Vagina (tissue), 2 donors: ENCODE measurements at regions not wholly inside any gene's neighbourhood (a gene's known extent, or its start where the extent isn't known, plus 50 kb on each side); places are given as distances from the start of the nearest gene placed in this dataset.

Source experiments
- DNase-seq, 2 donors: peaks; one replicate each; pipeline ENCODE4 v3.0.0-alpha.2; 2017; ENCODE audit errors: extremely low spot score in 2 of 2
- H3K27ac ChIP-seq: fragments of 200-600 bp; sonication (generic); one replicate; pipeline ENCODE4 v1.5.1; 2019
- H3K27me3 ChIP-seq: fragments of 200-600 bp; sonication (generic); one replicate; pipeline ENCODE4 v1.5.1; 2019
- H3K36me3 ChIP-seq, 2 donors: fragments of 200-600 bp; sonication (generic); one replicate each; pipeline ENCODE4 v1.5.1; 2017 to 2019
- H3K4me1 ChIP-seq: fragments of 200-600 bp; sonication (generic); one replicate; pipeline ENCODE4 v1.5.1; 2019
- H3K4me3 ChIP-seq, 2 donors: fragments of 200-600 bp; sonication (generic); 1 replicate in 1 of 2; 2 replicates in 1 of 2; pipeline ENCODE4 v1.5.1; 2016 to 2019
- H3K9me3 ChIP-seq: fragments of 200-600 bp; sonication (generic); one replicate; pipeline ENCODE4 v1.5.1; 2019
- POLR2A ChIP-seq, 2 donors: fragments of 450-650 bp; IDR thresholded peaks; one replicate each; pipeline ENCODE4 v1.6.1; 2017; ENCODE audit warnings: antibody characterized with exemption in 2 of 2, mild to moderate bottlenecking in 2 of 2, moderate library complexity in 2 of 2
- POLR2AphosphoS5 ChIP-seq, 2 donors: sonication (generic); formaldehyde crosslinking; IDR thresholded peaks; one replicate each; pipeline ENCODE4 v1.9.0; 2017; ENCODE audit warnings: antibody characterized with exemption in 2 of 2, mild to moderate bottlenecking in 2 of 2, low read depth in 1 of 2; ENCODE audit not compliant: insufficient read depth in 1 of 2
- intact Hi-C: fragments of 100-400 bp; cut with DNase I; formaldehyde crosslinking; loops from one replicate; pipeline ENCODE4 v1.15.1; 2023
- TF ChIP-seq, protein P1 (sequence below), 3 experiments: fragments of 450-650 bp in 2 of 3; fragments of 200-600 bp in 1 of 3; sonication (generic) in 1 of 3; IDR thresholded peaks; one replicate each; pipeline ENCODE4 v1.5.1; 2017 to 2019; ENCODE audit warnings: antibody characterized with exemption in 3 of 3, mild to moderate bottlenecking in 2 of 3, moderate library complexity in 2 of 3

DNA sequence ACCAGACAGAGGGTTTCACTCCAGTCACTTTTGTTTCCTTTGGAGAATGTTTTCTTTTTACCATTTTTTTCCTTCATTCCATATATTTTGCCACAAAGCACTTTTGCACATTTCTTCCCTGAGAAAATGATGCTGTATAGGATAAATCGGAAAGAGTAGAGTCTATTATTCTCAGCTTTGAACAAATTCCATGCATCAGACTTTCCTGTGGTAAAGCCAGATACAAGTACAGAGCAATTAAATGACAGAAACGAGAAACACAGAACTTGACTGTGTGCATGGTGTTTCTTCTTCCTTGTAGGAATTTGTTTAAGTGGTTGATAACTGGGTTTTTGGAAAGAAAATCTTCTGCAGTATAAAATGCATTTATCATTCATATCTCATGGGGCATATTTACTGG lies 107.4 kb upstream of the CSNK1A1L start:
- H3K36me3 ChIP-seq, result no peaks in the 10 kb centered on the region
- DNase-seq, result no peak
- intact Hi-C loops, result no loop called here
- no peaks in the 10 kb centered on the region for H3K27me3 ChIP-seq
- H3K4me3 ChIP-seq, result no peak overlapping the region
- H3K4me1 ChIP-seq, result no peaks in the 10 kb centered on the region
- H3K9me3 ChIP-seq, result no peaks in the 10 kb centered on the region
- TF ChIP-seq POLR2AphosphoS5 (IDR thresholded peaks at IDR 0.05; ENCODE audit: insufficient read depth in 1 of 2, low read depth in 1 of 2), result no peak
- TF ChIP-seq POLR2A (IDR thresholded peaks at IDR 0.05), result no peak
- TF ChIP-seq, protein P1, sequence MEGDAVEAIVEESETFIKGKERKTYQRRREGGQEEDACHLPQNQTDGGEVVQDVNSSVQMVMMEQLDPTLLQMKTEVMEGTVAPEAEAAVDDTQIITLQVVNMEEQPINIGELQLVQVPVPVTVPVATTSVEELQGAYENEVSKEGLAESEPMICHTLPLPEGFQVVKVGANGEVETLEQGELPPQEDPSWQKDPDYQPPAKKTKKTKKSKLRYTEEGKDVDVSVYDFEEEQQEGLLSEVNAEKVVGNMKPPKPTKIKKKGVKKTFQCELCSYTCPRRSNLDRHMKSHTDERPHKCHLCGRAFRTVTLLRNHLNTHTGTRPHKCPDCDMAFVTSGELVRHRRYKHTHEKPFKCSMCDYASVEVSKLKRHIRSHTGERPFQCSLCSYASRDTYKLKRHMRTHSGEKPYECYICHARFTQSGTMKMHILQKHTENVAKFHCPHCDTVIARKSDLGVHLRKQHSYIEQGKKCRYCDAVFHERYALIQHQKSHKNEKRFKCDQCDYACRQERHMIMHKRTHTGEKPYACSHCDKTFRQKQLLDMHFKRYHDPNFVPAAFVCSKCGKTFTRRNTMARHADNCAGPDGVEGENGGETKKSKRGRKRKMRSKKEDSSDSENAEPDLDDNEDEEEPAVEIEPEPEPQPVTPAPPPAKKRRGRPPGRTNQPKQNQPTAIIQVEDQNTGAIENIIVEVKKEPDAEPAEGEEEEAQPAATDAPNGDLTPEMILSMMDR (IDR thresholded peaks at IDR 0.05), result no peak
- no peak overlapping the region for H3K27ac ChIP-seq

DNA sequence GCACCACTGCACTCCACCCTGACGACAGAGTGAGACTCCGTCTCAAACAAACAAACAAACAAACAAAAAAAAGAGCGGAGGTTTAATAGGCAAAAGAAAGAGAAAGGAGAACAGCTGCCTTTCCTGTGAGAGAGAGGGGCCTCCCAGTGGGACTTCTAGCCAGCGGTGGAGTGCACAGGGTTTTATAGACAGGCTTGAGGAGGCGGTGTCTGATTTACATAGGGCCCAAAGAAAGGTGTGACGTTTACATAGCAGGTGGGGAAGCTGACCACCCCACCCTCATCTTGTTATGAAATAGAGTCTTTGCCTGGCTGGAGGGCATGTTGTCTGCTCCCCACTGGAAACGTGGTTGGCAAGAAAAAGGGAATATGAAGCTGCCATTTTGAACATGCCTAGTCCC lies 106.0 kb upstream of the CSNK1A1L start:
- TF ChIP-seq POLR2AphosphoS5 (IDR thresholded peaks at IDR 0.05; ENCODE audit: insufficient read depth in 1 of 2, low read depth in 1 of 2), result no peak
- no peak for TF ChIP-seq POLR2A (IDR thresholded peaks at IDR 0.05)
- TF ChIP-seq, protein P1 (IDR thresholded peaks at IDR 0.05), result no peak
- Histone ChIP-seq H3K27me3 (no peaks in the 10 kb centered on the region), H3K27ac (no peak overlapping the region), H3K4me3 (no peak overlapping the region), H3K9me3 (no peaks in the 10 kb centered on the region), H3K36me3 (no peaks in the 10 kb centered on the region), H3K4me1 (no peaks in the 10 kb centered on the region)
- no peak for DNase-seq
- intact Hi-C loops, result no loop called here

DNA sequence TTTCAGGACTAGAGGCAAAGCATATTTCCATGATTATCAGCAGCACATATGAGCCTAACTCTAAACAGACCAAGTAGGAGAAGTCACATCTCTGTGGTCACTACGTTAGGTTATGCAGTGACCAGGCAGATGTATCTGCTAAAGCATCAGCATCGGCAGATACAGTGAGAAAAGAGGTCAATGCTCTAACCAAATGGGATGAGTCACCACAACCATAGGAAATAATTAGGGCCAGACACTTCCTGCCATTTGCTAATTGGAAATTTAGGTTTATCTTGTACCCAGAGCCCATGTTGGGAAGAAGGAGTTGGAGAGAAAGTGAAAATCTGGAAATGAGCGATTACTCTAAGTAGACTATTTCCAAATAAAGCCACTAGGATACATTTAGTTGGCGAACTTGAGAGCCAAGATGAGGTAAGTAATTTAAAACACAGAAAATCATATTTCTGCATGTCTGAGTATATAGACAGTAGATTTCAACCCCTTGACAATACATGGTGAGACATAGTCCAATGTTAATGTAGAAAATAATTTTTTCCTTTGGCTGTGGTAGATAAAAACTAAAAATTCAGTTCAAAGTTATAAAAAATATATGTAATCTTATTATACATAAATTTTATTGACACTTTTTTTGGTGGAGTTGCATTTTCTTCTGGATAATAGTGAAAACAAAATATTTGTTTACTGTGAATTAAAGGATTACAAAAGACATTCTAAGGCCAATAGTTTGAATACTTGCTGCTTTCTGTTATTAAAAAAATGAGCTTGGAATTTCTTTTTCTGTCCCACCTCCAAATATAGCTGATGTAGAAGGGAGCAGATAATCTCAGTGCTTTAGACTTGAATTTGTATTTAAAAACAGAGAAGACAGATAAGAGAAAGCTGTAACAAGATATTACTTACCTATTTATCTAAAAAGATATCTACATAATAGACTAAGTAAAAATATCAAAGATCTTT lies 104.4 kb upstream of the CSNK1A1L start:
- intact Hi-C loops, result no loop called here

DNA sequence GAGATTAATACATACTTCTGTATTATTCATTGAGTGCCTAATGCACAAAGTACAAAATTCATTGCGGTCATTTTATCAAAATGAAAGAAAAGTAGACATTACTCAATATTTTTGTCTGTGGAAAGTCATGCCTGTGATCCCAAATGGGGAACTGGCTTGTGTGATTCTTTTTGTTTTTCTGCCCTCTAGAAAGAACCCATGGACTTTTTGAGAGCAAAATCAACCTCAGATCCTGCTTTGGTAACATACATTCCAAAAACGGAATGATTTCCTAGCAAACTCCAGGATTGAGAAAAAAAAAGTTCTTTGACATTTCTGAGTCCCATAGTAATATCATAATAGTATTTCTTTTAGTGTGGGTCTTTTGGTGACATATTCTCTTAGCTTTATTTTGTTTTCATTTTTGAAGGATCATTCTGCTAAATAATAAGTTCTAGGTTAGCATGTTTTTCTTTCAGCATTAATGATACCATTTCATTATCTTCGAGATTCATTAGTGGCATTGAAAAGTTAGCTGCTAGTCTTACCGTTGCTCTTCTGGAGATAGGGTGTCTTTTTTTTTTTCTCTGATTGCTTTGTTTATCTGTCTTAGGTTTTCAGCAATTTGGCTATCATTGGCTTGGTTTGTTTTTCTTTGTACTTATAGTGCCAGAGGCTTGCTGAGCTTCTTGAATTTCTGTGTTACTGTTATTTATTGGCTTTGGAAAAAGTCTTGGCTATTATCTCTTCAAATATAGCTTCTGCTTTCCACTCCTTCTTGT lies 102.4 kb upstream of the CSNK1A1L start:
- Histone ChIP-seq H3K36me3 (no peaks in the 10 kb centered on the region), H3K27ac (no peak overlapping the region), H3K4me3 (no peak overlapping the region), H3K4me1 (no peaks in the 10 kb centered on the region), H3K27me3 (no peaks in the 10 kb centered on the region), H3K9me3 (no peaks in the 10 kb centered on the region)
- intact Hi-C loops, result no loop called here
- no peak for TF ChIP-seq POLR2A (IDR thresholded peaks at IDR 0.05)
- no peak for DNase-seq

More for the DNA sequence above, 104.4 kb upstream of the CSNK1A1L start:
- no peaks in the 10 kb centered on the region for H3K36me3 ChIP-seq
- H3K27me3 ChIP-seq, result no peaks in the 10 kb centered on the region
- H3K27ac ChIP-seq, result no peak overlapping the region
- H3K4me1 ChIP-seq, result no peaks in the 10 kb centered on the region
- no peak for DNase-seq
- no peaks in the 10 kb centered on the region for H3K9me3 ChIP-seq
- H3K4me3 ChIP-seq, result no peak overlapping the region
- TF ChIP-seq POLR2A (IDR thresholded peaks at IDR 0.05) (no peak), POLR2AphosphoS5 (IDR thresholded peaks at IDR 0.05; ENCODE audit: insufficient read depth in 1 of 2, low read depth in 1 of 2) (no peak)
- TF ChIP-seq, protein P1 (IDR thresholded peaks at IDR 0.05), result no peak

DNA sequence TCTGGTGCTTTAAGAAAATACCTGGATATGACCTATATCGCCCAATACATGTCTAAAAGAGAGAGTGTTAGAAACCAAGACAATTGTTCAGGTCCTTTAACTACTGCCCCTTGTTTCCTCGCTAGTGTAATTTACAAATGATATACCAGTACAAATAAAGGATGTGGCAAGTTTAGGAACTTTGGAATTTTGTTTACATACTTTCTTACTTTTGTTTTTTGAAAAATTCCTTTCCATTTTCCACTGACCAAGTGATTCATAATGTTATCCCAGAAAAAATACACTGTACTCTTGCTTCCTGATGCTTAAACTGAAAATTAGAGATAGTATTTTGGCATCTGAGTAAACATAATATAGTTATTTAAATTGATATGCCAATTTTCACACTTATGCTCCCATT lies 96.8 kb upstream of the CSNK1A1L start:
- no peak overlapping the region for H3K4me3 ChIP-seq
- DNase-seq, result no peak
- H3K9me3 ChIP-seq, result no peaks in the 10 kb centered on the region
- H3K4me1 ChIP-seq, result no peaks in the 10 kb centered on the region
- intact Hi-C loops, result no loop called here
- no peaks in the 10 kb centered on the region for H3K36me3 ChIP-seq
- TF ChIP-seq, protein P1 (IDR thresholded peaks at IDR 0.05), result no peak
- TF ChIP-seq POLR2AphosphoS5 (IDR thresholded peaks at IDR 0.05; ENCODE audit: insufficient read depth in 1 of 2, low read depth in 1 of 2), result no peak
- no peak for TF ChIP-seq POLR2A (IDR thresholded peaks at IDR 0.05)
- no peak overlapping the region for H3K27ac ChIP-seq
- no peaks in the 10 kb centered on the region for H3K27me3 ChIP-seq
